Loucy (cell line): ENCODE measurements at regions not wholly inside any gene's neighbourhood (a gene's known extent, or its start where the extent isn't known, plus 50 kb on each side); places are given as distances from the start of the nearest gene placed in this dataset.
"Not testable (repeated sequence)": the region's sequence is repeated elsewhere in the genome, so short reads cannot be mapped to it uniquely, and the experiment has no call there.

ENCODE experiments used
- H2AFZ ChIP-seq: fragments of 200-600 bp; sonication (generic); 2 replicates; pipeline ENCODE4 v1.6.0; 2016; ENCODE audit warnings: antibody characterized with exemption, mild to moderate bottlenecking, low read length, moderate library complexity
- H3F3A ChIP-seq: fragments of 200-600 bp; 2 replicates; pipeline ENCODE4 v1.6.0; 2016; ENCODE audit warnings: antibody characterized with exemption, low read depth, mild to moderate bottlenecking
- H3K27me3 ChIP-seq: fragments of 200-600 bp; sonication (generic); 2 replicates; pipeline ENCODE4 v1.6.1; 2014; ENCODE audit warnings: low read length, mild to moderate bottlenecking; ENCODE audit not compliant: insufficient read depth, poor library complexity, severe bottlenecking
- H3K36me3 ChIP-seq: fragments of 200-600 bp; sonication (generic); 2 replicates; pipeline ENCODE4 v1.6.1; 2016; ENCODE audit warnings: low read length; ENCODE audit not compliant: insufficient read depth
- H3K4me1 ChIP-seq: fragments of 200-600 bp; sonication (generic); 2 replicates; pipeline ENCODE4 v1.5.1; 2014; ENCODE audit warnings: low read length, mild to moderate bottlenecking; ENCODE audit not compliant: insufficient read depth, poor library complexity, severe bottlenecking
- H3K4me2 ChIP-seq: fragments of 200-600 bp; sonication (generic); 2 replicates; pipeline ENCODE4 v1.6.0; 2014; ENCODE audit warnings: antibody characterized with exemption, low read length, low read depth, mild to moderate bottlenecking; ENCODE audit not compliant: poor library complexity, severe bottlenecking
- H3K4me3 ChIP-seq: fragments of 200-600 bp; sonication (generic); 2 replicates; pipeline ENCODE4 v1.5.1; 2014; ENCODE audit warnings: low read length, mild to moderate bottlenecking, mixed read lengths; ENCODE audit not compliant: poor library complexity, severe bottlenecking
- H3K79me2 ChIP-seq: fragments of 200-600 bp; sonication (generic); 2 replicates; pipeline ENCODE4 v1.6.1; 2014; ENCODE audit warnings: low read length; ENCODE audit not compliant: insufficient read depth
- H3K9ac ChIP-seq: fragments of 200-600 bp; sonication (generic); 2 replicates; pipeline ENCODE4 v1.6.0; 2014; ENCODE audit warnings: mild to moderate bottlenecking, low read depth, low read length, moderate library complexity; ENCODE audit not compliant: poor library complexity, severe bottlenecking
- H3K9me2 ChIP-seq: fragments of 200-600 bp; sonication (generic); replicated peaks from 2 replicates; pipeline ENCODE4 v1.6.1; 2016; ENCODE audit warnings: low read depth, low read length, mixed read lengths
- H3K9me3 ChIP-seq: fragments of 200-600 bp; sonication (generic); 2 replicates; pipeline ENCODE4 v1.6.1; 2014; ENCODE audit warnings: mild to moderate bottlenecking, antibody characterized with exemption, low read length, low read depth; ENCODE audit not compliant: insufficient read depth
- H4K20me1 ChIP-seq: fragments of 200-600 bp; sonication (generic); 2 replicates; pipeline ENCODE4 v1.6.0; 2014; ENCODE audit warnings: antibody characterized with exemption, low read length, mild to moderate bottlenecking; ENCODE audit not compliant: insufficient read depth, poor library complexity, severe bottlenecking
- EZH2phosphoT487 ChIP-seq: fragments of 200-600 bp; IDR thresholded peaks from 2 replicates; pipeline ENCODE4 v1.6.1; 2018; ENCODE audit warnings: antibody characterized with exemption, mild to moderate bottlenecking, moderate library complexity, borderline replicate concordance
- TF ChIP-seq, protein P1 (sequence below): fragments of 200-600 bp; sonication (generic); conservative IDR thresholded peaks from 2 replicates; pipeline ENCODE4 v1.5.1; 2014; ENCODE audit warnings: mild to moderate bottlenecking, antibody characterized with exemption, low read length

DNA sequence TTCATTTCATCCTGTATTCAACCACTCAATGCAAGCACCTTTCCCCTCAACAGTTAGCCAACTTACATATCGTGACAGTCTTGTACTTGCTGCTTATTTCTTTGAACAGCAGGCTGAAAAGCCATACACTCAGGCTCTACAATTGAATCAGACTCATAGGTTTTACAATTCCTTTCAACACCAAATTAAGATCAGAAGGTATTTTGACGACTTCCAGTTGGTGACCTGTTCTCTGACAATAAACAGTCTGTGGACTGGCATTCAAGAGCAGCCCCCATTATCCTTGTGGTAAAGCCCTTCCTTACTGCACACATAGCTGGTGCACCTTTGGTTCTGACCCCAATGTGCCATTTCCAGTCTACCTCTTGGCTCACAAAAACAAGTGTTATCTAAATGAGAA, 140.0 kb upstream of the MB21D2 start:
- Histone ChIP-seq H3F3A (no peaks in the 10 kb centered on the region), H3K9me3 (no peaks in the 10 kb centered on the region), H4K20me1 (no peaks in the 10 kb centered on the region), H3K36me3 (no peaks in the 10 kb centered on the region), H3K4me1 (no peaks in the 10 kb centered on the region), H3K4me3 (no peak overlapping the region), H3K4me2 (no peak overlapping the region), H3K27me3 (no peaks in the 10 kb centered on the region), H2AFZ (no peak overlapping the region), H3K79me2 (no peaks in the 10 kb centered on the region), H3K9ac (no peak overlapping the region), H3K9me2 (no peaks in the 10 kb centered on the region)
- TF ChIP-seq, protein P1, sequence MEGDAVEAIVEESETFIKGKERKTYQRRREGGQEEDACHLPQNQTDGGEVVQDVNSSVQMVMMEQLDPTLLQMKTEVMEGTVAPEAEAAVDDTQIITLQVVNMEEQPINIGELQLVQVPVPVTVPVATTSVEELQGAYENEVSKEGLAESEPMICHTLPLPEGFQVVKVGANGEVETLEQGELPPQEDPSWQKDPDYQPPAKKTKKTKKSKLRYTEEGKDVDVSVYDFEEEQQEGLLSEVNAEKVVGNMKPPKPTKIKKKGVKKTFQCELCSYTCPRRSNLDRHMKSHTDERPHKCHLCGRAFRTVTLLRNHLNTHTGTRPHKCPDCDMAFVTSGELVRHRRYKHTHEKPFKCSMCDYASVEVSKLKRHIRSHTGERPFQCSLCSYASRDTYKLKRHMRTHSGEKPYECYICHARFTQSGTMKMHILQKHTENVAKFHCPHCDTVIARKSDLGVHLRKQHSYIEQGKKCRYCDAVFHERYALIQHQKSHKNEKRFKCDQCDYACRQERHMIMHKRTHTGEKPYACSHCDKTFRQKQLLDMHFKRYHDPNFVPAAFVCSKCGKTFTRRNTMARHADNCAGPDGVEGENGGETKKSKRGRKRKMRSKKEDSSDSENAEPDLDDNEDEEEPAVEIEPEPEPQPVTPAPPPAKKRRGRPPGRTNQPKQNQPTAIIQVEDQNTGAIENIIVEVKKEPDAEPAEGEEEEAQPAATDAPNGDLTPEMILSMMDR = no peak
- TF ChIP-seq EZH2phosphoT487 = no peak

DNA sequence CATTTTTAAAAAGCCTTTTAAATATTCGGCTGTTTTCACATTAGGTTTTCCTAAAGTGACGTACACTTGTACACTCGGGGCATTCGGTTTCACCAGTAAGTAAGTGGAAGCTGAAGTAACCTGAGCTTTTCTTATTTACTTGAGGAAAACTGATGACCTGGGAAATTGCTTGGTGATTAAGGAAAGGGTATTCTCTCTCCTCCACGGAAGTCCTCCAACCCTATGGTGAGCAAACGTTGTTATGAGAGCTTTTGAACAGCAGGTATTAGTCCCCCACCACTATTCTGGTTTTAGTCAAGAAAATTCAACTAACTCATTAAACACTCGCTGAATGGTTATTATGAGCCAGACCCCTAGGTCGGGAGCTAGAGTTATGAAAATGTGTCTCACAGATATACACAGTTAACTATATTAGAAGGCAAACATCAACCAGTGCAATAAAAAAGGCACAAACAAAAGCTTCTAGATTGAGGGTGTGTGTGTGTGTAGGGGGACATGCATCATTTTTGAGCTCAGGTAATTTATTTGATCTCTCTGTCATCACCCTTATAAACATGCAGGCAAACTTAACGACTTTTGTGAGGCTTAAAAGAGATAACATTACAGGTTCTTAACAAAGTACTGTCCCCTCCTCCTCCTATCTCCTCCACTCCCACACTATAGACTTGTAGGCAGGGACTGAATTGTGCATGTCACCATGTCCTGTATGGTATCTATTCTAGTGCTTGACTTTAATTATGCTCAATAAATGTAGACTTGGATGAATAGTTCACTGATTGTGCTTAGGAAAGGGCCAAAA, 143.3 kb upstream of the MB21D2 start:
- Histone ChIP-seq H3K4me3 (no peak overlapping the region), H4K20me1 (no peaks in the 10 kb centered on the region), H3K27me3 (no peaks in the 10 kb centered on the region), H2AFZ (no peak overlapping the region), H3K4me1 (no peaks in the 10 kb centered on the region), H3K36me3 (no peaks in the 10 kb centered on the region), H3K9me2 (no peaks in the 10 kb centered on the region), H3K9me3 (no peaks in the 10 kb centered on the region), H3K9ac (no peak overlapping the region), H3F3A (no peaks in the 10 kb centered on the region), H3K79me2 (no peaks in the 10 kb centered on the region), H3K4me2 (no peak overlapping the region)
- TF ChIP-seq, protein P1 = no peak
- no peak for TF ChIP-seq EZH2phosphoT487

DNA sequence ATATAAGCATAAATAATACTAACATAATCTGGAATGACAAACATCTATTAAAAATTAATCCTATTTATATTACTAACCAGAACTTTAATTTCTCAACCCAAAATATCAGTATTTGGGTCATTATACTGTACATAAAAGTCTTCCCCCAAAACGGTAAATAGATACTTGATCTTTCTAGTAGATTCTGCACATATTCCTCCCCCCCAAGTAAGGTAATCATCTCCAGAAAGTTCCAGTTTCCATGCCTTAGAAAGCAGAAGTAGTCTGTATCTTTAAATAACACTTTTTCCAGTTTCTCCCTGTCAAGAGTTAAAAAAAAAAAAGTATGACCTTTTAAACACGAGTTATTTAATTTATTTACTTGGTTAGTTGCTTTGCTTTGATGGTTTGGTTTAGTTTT, 150.7 kb upstream of the MB21D2 start:
- H3F3A ChIP-seq = no peaks in the 10 kb centered on the region

DNA sequence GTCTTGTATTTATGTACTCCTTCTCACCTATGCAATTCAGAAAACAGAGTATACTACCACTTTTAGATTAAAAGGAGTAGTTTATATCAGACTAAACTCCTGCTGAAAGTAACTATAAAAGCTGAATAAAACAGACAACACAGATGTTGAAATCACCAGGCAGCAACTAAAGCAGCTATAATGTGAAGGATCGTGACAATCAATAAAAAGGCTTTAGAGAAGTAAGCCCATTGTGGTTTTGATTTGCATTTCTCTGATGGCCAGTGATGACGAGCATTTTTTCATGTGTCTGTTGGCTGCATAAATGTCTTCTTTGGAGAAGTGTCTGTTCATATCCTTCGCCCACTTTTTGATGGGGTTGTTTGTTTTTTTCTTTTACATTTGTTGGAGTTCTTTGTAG, 152.1 kb upstream of the MB21D2 start:
- H3K9me2 ChIP-seq, H3K4me1 ChIP-seq, H3K4me3 ChIP-seq, H3K9me3 ChIP-seq, H3K36me3 ChIP-seq, H4K20me1 ChIP-seq, H3K27me3 ChIP-seq, H3K9ac ChIP-seq, H3K79me2 ChIP-seq, H2AFZ ChIP-seq, H3F3A ChIP-seq, H3K4me2 ChIP-seq: not testable (repeated sequence)

More for the DNA sequence above, 150.7 kb upstream of the MB21D2 start:
- H3K27me3 ChIP-seq = no peaks in the 10 kb centered on the region
- H3K9me3 ChIP-seq = no peaks in the 10 kb centered on the region
- no peaks in the 10 kb centered on the region for H3K79me2 ChIP-seq
- H3K4me2 ChIP-seq = no peak overlapping the region
- H4K20me1 ChIP-seq = no peaks in the 10 kb centered on the region
- no peaks in the 10 kb centered on the region for H3K4me1 ChIP-seq
- H3K9me2 ChIP-seq = no peaks in the 10 kb centered on the region
- no peak overlapping the region for H3K9ac ChIP-seq
- no peak overlapping the region for H3K4me3 ChIP-seq
- H3K36me3 ChIP-seq = no peaks in the 10 kb centered on the region
- no peak for TF ChIP-seq EZH2phosphoT487
- TF ChIP-seq, protein P1 = no peak
- no peak overlapping the region for H2AFZ ChIP-seq
